ENCODE measurements at regions not wholly inside any gene's neighbourhood (a gene's known extent, or its start where the extent isn't known, plus 50 kb on each side); places are given as distances from the start of the nearest gene placed in this dataset.

DNA sequence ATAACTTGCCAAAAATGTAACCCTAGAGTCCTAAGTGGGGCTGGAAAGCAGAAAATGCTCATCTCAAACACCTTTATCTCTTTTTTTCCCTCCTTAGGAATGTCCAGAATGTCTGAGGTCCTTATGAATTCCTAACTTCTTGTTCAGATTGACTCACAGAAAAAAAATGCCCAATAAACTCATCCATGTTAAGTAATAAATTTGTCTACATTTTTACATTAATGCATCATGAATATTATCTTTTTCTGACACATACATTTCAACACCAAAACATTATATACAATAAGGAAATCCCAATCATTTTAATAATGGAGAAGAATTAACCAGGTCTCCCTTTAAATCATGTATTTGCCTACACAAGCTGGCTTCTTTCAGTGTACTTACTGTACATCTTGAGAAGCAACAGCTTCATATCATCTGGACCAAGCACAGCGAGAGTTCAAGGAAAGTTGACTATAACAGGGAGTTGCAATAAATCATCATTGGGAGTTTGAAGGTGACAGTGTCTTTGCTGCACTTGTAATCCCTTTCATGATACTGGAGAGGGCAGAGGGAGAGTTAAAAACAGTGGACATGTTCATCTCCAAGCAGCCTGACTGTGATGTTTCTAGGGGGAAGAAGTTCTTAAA is 565.2 kb downstream of the LTN1 start:
- no peaks in the 10 kb centered on the region for H3K9me3 ChIP-seq
- no peak for ATAC-seq
- no peak overlapping the region for H3K4me3 ChIP-seq
- peaks cover 0 to 19% (median 0%) of the 10 kb centered on the region in 3 donors for H3K4me1 ChIP-seq
- H3K27ac ChIP-seq = no peak overlapping the region
- TF ChIP-seq EP300 (IDR thresholded peaks at IDR 0.05) = no peak
- TF ChIP-seq, protein P1, sequence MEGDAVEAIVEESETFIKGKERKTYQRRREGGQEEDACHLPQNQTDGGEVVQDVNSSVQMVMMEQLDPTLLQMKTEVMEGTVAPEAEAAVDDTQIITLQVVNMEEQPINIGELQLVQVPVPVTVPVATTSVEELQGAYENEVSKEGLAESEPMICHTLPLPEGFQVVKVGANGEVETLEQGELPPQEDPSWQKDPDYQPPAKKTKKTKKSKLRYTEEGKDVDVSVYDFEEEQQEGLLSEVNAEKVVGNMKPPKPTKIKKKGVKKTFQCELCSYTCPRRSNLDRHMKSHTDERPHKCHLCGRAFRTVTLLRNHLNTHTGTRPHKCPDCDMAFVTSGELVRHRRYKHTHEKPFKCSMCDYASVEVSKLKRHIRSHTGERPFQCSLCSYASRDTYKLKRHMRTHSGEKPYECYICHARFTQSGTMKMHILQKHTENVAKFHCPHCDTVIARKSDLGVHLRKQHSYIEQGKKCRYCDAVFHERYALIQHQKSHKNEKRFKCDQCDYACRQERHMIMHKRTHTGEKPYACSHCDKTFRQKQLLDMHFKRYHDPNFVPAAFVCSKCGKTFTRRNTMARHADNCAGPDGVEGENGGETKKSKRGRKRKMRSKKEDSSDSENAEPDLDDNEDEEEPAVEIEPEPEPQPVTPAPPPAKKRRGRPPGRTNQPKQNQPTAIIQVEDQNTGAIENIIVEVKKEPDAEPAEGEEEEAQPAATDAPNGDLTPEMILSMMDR (IDR thresholded peaks at IDR 0.05) = no peak
- no peak for TF ChIP-seq POLR2A (IDR thresholded peaks at IDR 0.05)
- no peak for TF ChIP-seq POLR2AphosphoS5 (IDR thresholded peaks at IDR 0.05)
- no peaks in the 10 kb centered on the region for H3K36me3 ChIP-seq
- no peaks in the 10 kb centered on the region for H3K27me3 ChIP-seq
- WGBS, 2 donors (ENCODE audit: low coverage in 1 of 2) = 50% methylated on average over 1 of the region's 1 CpG

DNA sequence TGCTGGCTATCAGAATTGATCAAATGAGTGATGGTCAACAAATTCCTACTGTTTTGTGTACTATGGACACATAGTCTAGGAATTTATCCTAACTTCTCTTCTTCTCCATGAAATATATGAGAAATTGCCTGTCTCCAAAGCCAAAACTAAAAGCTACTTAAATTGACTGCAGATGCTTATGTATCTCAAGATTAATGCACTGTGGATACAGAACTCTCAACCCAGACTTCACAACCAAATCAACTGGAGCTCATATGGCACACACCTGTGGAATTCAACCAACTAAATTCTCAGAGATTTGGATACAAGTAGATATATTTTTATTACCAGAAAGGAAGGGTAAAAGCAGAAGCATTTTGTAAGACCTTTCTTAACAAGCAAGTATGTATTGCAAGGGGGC is 566.1 kb downstream of the LTN1 start:
- Histone ChIP-seq H3K27me3 (no peaks in the 10 kb centered on the region), H3K4me3 (no peak overlapping the region), H3K27ac (no peak overlapping the region), H3K4me1 (peaks cover 0 to 20% (median 0%) of the 10 kb centered on the region in 3 donors), H3K36me3 (no peaks in the 10 kb centered on the region), H3K9me3 (no peaks in the 10 kb centered on the region)
- TF ChIP-seq EP300 (IDR thresholded peaks at IDR 0.05) (no peak), POLR2A (IDR thresholded peaks at IDR 0.05) (no peak), POLR2AphosphoS5 (IDR thresholded peaks at IDR 0.05) (no peak)
- TF ChIP-seq, protein P1 (IDR thresholded peaks at IDR 0.05) = no peak
- no peak for ATAC-seq

DNA sequence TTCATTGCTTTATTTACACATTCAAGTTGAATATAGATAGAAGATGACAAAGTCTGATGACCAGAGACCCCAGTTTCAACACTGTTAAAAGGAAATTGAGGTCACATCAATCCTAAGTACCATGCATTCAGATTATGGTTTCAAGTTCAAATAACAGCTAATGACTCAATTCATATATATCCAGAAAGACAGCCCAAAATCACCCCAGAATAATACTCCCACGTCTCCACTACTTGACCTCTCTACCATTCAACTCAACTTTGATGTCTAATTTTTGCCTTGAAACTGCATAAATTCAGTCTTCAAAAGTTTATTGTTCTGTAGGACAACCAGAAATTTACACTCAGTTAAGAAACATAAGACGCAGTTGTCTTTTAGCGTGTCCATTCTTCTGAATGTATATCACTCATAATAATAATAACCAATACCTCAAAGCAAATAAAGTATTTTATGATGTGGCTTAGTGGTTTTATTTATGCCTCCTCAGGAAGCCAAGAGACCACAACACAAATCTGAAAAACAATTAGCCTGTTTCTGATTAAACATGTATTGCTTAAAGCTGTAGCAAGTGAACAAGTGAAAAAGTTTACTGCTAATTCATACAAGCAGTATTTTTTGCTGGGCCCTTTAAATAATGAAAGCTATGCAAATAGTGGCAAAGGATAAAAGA is 569.0 kb downstream of the LTN1 start:
- Histone ChIP-seq H3K27me3 (no peaks in the 10 kb centered on the region), H3K4me1 (peaks cover 0 to 43% (median 0%) of the 10 kb centered on the region in 3 donors), H3K36me3 (no peaks in the 10 kb centered on the region), H3K27ac (no peak overlapping the region), H3K4me3 (no peak overlapping the region), H3K9me3 (no peaks in the 10 kb centered on the region)
- 24 to 77% methylated on average over 3 of the region's 3 CpGs for WGBS, 2 donors (ENCODE audit: low coverage in 1 of 2)
- no peak for ATAC-seq
- TF ChIP-seq POLR2AphosphoS5 (IDR thresholded peaks at IDR 0.05) (no peak), EP300 (IDR thresholded peaks at IDR 0.05) (no peak), POLR2A (IDR thresholded peaks at IDR 0.05) (no peak)
- TF ChIP-seq, protein P1 (IDR thresholded peaks at IDR 0.05) = no peak

DNA sequence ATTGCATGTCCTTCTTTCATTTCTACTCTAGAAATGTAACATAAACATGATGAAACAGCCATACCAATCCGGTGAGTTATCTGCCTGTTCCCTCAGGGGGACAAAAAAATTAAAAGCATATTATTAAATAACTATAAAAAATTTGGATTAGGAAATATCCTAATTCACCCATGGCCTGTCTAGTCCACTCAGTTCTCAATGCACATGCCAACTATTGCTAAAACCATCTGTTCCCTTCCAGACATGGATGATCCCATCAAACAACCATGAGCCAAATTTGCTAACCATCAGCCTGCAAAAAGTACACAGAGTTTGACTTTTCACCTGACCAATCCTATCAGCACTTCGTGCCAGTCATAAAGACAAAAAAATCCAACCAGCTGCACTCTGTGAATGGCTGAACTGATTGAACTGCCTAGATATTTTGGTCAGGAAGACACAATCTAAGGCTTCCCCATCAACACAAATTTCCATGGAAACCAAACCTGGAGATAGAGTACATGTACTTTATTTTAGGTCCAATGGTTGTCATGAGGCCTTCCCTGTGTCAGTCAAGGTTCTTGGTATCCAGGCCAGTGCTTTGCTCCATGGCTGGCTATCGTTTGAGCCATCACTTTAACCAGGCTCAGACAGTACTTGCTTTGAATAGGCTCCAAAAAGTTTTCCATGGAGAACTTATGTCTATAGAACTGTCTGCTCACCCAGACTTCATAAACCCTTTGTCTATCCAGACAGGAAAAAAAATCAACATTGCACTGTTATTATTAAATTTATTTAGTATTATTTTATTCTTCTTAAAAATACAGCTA is 570.8 kb downstream of the LTN1 start:
- H3K27ac ChIP-seq = peak overlapping the region in 3 of 4 donors; percentile 5 to 32 (median 21)
- WGBS, 2 donors (ENCODE audit: low coverage in 1 of 2) = 45 to 54% methylated on average over 3 of the region's 3 CpGs
- H3K4me1 ChIP-seq = peaks cover 0 to 31% (median 0%) of the 10 kb centered on the region in 3 donors
- peak; percentile 80 for TF ChIP-seq POLR2AphosphoS5 (IDR thresholded peaks at IDR 0.05)
- TF ChIP-seq, protein P1 (IDR thresholded peaks at IDR 0.05) = no peak
- no peak overlapping the region for H3K4me3 ChIP-seq
- no peaks in the 10 kb centered on the region for H3K9me3 ChIP-seq
- no peaks in the 10 kb centered on the region for H3K36me3 ChIP-seq
- peak; percentile 90 for ATAC-seq
- H3K27me3 ChIP-seq = no peaks in the 10 kb centered on the region
